Neuronal stem cell (in vitro differentiated cells): ENCODE measurements at regions not wholly inside any gene's neighbourhood (a gene's known extent, or its start where the extent isn't known, plus 50 kb on each side); places are given as distances from the start of the nearest gene placed in this dataset.
A peak's percentile ranks its signal among the peaks of the same experiment; 100 is the strongest.

ENCODE experiments used
- DNase-seq: peaks from one replicate; pipeline ENCODE4 v3.0.0-alpha.2; 2013; ENCODE audit warnings: low spot score
- H2AFZ ChIP-seq: one replicate; pipeline ENCODE4 v1.6.1; 2013; ENCODE audit warnings: mild to moderate bottlenecking, low read length, inconsistent platforms
- H2AK5ac ChIP-seq: 2 replicates; pipeline ENCODE4 v1.6.1; 2013; ENCODE audit warnings: low read depth, mild to moderate bottlenecking, inconsistent platforms, low read length, moderate library complexity, mixed read lengths
- H2BK120ac ChIP-seq: 2 replicates; pipeline ENCODE4 v1.6.1; 2013; ENCODE audit warnings: low read depth, mild to moderate bottlenecking, inconsistent platforms, low read length, moderate library complexity, mixed read lengths
- H2BK12ac ChIP-seq: one replicate; pipeline ENCODE4 v1.6.1; 2013; ENCODE audit warnings: low read length, inconsistent platforms
- H2BK15ac ChIP-seq: 2 replicates; pipeline ENCODE4 v1.6.1; 2013; ENCODE audit warnings: mild to moderate bottlenecking, low read length, inconsistent platforms, mixed read lengths
- H2BK5ac ChIP-seq: one replicate; pipeline ENCODE4 v1.6.1; 2013; ENCODE audit warnings: inconsistent platforms, mild to moderate bottlenecking, low read length, moderate library complexity
- H3K14ac ChIP-seq: one replicate; pipeline ENCODE4 v1.6.1; 2013; ENCODE audit warnings: low read length, inconsistent platforms
- H3K18ac ChIP-seq: 2 replicates; pipeline ENCODE4 v1.6.1; 2013; ENCODE audit warnings: low read length, inconsistent platforms
- H3K23ac ChIP-seq: 2 replicates; pipeline ENCODE4 v1.6.1; 2013; ENCODE audit warnings: low read depth, mild to moderate bottlenecking, mixed read lengths, low read length, inconsistent platforms; ENCODE audit not compliant: poor library complexity
- H3K27ac ChIP-seq: replicated peaks from 3 replicates; pipeline ENCODE4 v1.5.1; 2013; ENCODE audit warnings: low read length, inconsistent platforms
- H3K27me3 ChIP-seq, 3 experiments: 2 replicates each; pipeline ENCODE4 v1.6.1; 2013; ENCODE audit warnings: low read length in 3 of 3, mild to moderate bottlenecking in 2 of 3, inconsistent platforms in 1 of 3, low read depth in 1 of 3, mixed read lengths in 1 of 3, moderate library complexity in 1 of 3; ENCODE audit not compliant: control insufficient read depth in 3 of 3, insufficient read depth in 3 of 3
- H3K36me3 ChIP-seq, 2 donors: replicated peaks in 1 of 2; 2 replicates each; pipeline ENCODE4 v1.6.1; 2013; ENCODE audit warnings: low read length in 2 of 2; ENCODE audit not compliant: control insufficient read depth in 2 of 2, insufficient read depth in 2 of 2
- H3K4ac ChIP-seq: 2 replicates; pipeline ENCODE4 v1.6.1; 2013; ENCODE audit warnings: inconsistent platforms, mild to moderate bottlenecking, low read length, moderate library complexity
- H3K4me1 ChIP-seq, 2 donors: 1 replicate in 1 of 2; 2 replicates in 1 of 2; pipeline ENCODE4 v1.6.1; 2013; ENCODE audit warnings: low read length in 2 of 2, low read depth in 1 of 2; ENCODE audit not compliant: control insufficient read depth in 2 of 2, insufficient read depth in 1 of 2
- H3K4me2 ChIP-seq: one replicate; pipeline ENCODE4 v1.6.1; 2013; ENCODE audit warnings: mild to moderate bottlenecking, low read length, inconsistent platforms; ENCODE audit not compliant: insufficient read depth, poor library complexity, severe bottlenecking
- H3K4me3 ChIP-seq, 2 donors: 2 replicates each; pipeline ENCODE4 v1.5.1; 2013; ENCODE audit warnings: low read length in 2 of 2, mild to moderate bottlenecking in 2 of 2, inconsistent platforms in 1 of 2, moderate library complexity in 1 of 2
- H3K79me1 ChIP-seq: one replicate; pipeline ENCODE4 v1.6.1; 2013; ENCODE audit warnings: low read depth, mild to moderate bottlenecking, inconsistent platforms, low read length, moderate library complexity
- H3K9ac ChIP-seq: one replicate; pipeline ENCODE4 v1.6.1; 2013; ENCODE audit warnings: mild to moderate bottlenecking, low read depth, low read length, inconsistent platforms; ENCODE audit not compliant: poor library complexity
- H3K9me3 ChIP-seq, 2 donors: replicated peaks in 1 of 2; 2 replicates each; pipeline versions ENCODE3 to v1.6.1; 2013; ENCODE audit warnings: low read length in 2 of 2, mild to moderate bottlenecking in 2 of 2, inconsistent platforms in 1 of 2, low read depth in 1 of 2, mixed read lengths in 1 of 2, moderate library complexity in 1 of 2; ENCODE audit not compliant: control insufficient read depth in 2 of 2, insufficient read depth in 1 of 2
- H4K8ac ChIP-seq: one replicate; pipeline ENCODE4 v1.6.1; 2013; ENCODE audit warnings: low read depth, mild to moderate bottlenecking, inconsistent platforms, low read length, moderate library complexity
- H4K91ac ChIP-seq: one replicate; pipeline ENCODE4 v1.6.1; 2013; ENCODE audit warnings: low read length, low read depth, mild to moderate bottlenecking, inconsistent platforms; ENCODE audit not compliant: poor library complexity
- WGBS, 2 donors: extraction: QIAGEN DNeasy Blood & Tissue Kit; methylation state at CpG; one replicate each; pipeline ENCODE4 v1.1.7; 2013; ENCODE audit warnings: missing lambda C conversion rate in 2 of 2, mixed read lengths in 1 of 2; ENCODE audit not compliant: insufficient read length in 2 of 2, insufficient replicate concordance in 1 of 2; ENCODE audit errors: extremely low coverage in 2 of 2; 5-methylcytosine and 5-hydroxymethylcytosine counted together

DNA sequence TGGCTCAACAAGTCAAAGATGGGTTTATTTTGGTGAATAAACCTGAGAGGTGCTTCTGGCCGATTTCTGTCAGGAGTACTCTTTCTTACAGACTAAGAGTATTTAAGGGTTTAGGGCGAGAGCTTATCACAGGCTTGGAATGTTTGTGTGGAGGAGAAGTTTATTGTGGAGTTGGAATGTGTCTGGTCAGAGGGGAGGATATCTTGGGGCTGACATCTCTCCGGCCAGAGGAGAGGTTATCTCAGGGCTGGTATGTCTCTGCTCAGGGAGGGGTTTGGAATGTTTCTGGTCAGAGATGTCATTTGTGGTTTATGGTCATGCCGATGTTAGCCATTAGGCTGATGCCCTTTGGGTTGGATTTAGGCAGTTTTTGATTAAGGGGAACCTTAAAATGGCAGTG is 236.4 kb upstream of the EEF2KMT start:
- Histone ChIP-seq H3K27me3 (peaks cover 0 to 3% (median 0%) of the 10 kb centered on the region in 3 experiments), H3K14ac (no peak overlapping the region), H3K79me1 (no peaks in the 10 kb centered on the region), H2AFZ (no peak overlapping the region), H4K8ac (no peak overlapping the region), H3K23ac (no peak overlapping the region), H3K18ac (no peak overlapping the region), H3K27ac (no peak overlapping the region), H3K4me1 (peaks cover 0 to 7% of the 10 kb centered on the region in 2 donors), H2BK12ac (no peak overlapping the region), H3K4me2 (no peak overlapping the region), H2BK5ac (no peak overlapping the region), H2BK15ac (no peak overlapping the region), H3K4ac (no peak overlapping the region), H3K36me3 (no peaks in the 10 kb centered on the region), H3K9ac (no peak overlapping the region), H2BK120ac (no peak overlapping the region), H3K9me3 (peaks cover 0 to 6% of the 10 kb centered on the region in 2 donors), H3K4me3 (no peak overlapping the region), H4K91ac (no peak overlapping the region), H2AK5ac (no peak overlapping the region)
- whole genome bisulfite sequencing, 2 donors, result no CpG with 5 or more reads among the region's 4 CpGs
- no peak for DNase-seq

DNA sequence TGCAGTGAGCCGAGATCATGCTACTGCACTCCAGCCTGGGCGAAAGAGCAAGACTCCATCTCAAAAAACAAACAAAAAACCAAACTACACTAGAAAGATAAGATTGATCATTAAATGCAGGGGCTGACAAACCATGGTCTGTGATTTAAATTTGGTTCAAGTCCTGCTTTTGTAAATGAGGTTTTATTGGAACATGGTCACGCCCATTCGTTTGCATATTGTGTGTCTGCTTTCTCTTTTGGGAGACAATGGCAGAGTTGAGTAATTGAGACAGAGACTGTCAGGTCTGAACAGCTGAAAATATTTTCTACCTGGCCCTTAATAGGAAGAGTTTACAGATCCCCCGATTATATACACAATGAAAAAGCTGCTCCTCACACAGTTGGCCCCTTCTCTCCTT is 235.5 kb upstream of the EEF2KMT start:
- WGBS, 2 donors, result no CpG with 5 or more reads among the region's 5 CpGs
- no peak overlapping the region for H3K4ac ChIP-seq

DNA sequence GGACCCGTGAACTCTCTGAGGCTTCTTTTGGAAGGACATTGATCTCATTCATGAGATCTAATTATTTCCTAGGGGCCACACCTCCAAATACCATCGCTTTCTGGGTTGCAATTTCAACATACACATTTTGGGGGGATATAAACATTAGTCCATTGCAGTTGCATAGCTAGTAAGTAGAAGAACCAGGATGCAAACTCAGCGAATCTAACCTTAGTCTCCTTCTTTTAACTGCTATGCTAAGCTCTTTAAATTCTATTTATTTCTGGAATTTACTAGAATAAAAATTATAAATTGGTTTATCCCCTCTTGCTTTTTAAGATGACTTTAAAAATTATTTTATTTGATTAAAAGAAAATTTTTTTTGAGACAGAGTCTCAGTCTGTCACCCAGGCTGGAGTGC is 232.5 kb upstream of the EEF2KMT start:
- no peak overlapping the region for H3K9ac ChIP-seq
- H4K91ac ChIP-seq, result no peak overlapping the region
- no peak overlapping the region for H2BK120ac ChIP-seq
- H2BK5ac ChIP-seq, result no peak overlapping the region
- no peak overlapping the region for H3K23ac ChIP-seq
- peaks cover 0 to 6% of the 10 kb centered on the region in 2 donors for H3K9me3 ChIP-seq
- H2AK5ac ChIP-seq, result no peak overlapping the region
- H4K8ac ChIP-seq, result no peak overlapping the region
- no peak overlapping the region for H2BK15ac ChIP-seq
- H3K4me1 ChIP-seq, result no peaks in the 10 kb centered on the region
- WGBS, 2 donors, result no CpG with 5 or more reads among the region's 3 CpGs
- H3K4me2 ChIP-seq, result no peak overlapping the region
- no peak overlapping the region for H3K14ac ChIP-seq
- H3K4ac ChIP-seq, result no peak overlapping the region
- DNase-seq, result no peak
- H3K36me3 ChIP-seq, result no peaks in the 10 kb centered on the region
- H3K27ac ChIP-seq, result no peak overlapping the region
- no peaks in the 10 kb centered on the region for H3K27me3 ChIP-seq
- no peaks in the 10 kb centered on the region for H3K79me1 ChIP-seq
- no peak overlapping the region for H2BK12ac ChIP-seq
- H3K4me3 ChIP-seq, result no peak overlapping the region
- no peak overlapping the region for H2AFZ ChIP-seq
- H3K18ac ChIP-seq, result no peak overlapping the region

More for the DNA sequence above, 235.5 kb upstream of the EEF2KMT start:
- Histone ChIP-seq H2BK12ac (no peak overlapping the region), H3K14ac (no peak overlapping the region), H3K23ac (no peak overlapping the region), H2BK120ac (no peak overlapping the region), H2BK15ac (no peak overlapping the region), H3K9ac (no peak overlapping the region), H2AFZ (no peak overlapping the region), H3K4me1 (peaks cover 0 to 7% of the 10 kb centered on the region in 2 donors), H3K27me3 (peaks cover 0 to 1% (median 0%) of the 10 kb centered on the region in 3 experiments), H3K27ac (no peak overlapping the region), H2AK5ac (no peak overlapping the region), H3K79me1 (no peaks in the 10 kb centered on the region), H4K91ac (no peak overlapping the region), H2BK5ac (no peak overlapping the region), H3K36me3 (no peaks in the 10 kb centered on the region), H3K4me3 (no peak overlapping the region), H4K8ac (no peak overlapping the region), H3K4me2 (no peak overlapping the region), H3K18ac (no peak overlapping the region), H3K9me3 (peaks cover 0 to 6% of the 10 kb centered on the region in 2 donors)
- DNase-seq, result no peak

DNA sequence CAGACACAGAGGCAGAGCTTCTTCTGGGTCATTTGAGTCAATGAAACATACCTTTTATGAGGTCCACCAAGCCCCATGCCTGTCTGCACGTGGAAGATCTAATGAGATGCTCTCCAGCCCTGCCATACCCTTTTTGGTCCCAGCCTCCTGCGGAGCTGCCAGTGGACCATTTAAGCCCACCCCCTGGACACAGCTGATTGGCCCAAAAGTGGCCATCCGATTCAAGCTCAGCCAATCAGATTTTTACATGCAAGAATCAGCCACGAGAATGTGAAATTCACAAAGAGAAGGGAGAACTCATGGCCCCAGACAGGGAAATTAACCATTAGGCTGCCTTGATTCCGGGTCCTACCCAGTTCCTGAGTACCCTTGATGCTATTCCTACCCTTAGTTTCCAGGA is 231.0 kb upstream of the EEF2KMT start:
- H3K79me1 ChIP-seq, result no peaks in the 10 kb centered on the region
- H3K9me3 ChIP-seq, result peaks cover 0 to 6% of the 10 kb centered on the region in 2 donors
- H4K8ac ChIP-seq, result no peak overlapping the region
- no peak overlapping the region for H3K4ac ChIP-seq
- H3K4me3 ChIP-seq, result no peak overlapping the region
- no peaks in the 10 kb centered on the region for H3K36me3 ChIP-seq
- H2AK5ac ChIP-seq, result no peak overlapping the region
- H2AFZ ChIP-seq, result peak overlapping the region; percentile 3
- H4K91ac ChIP-seq, result no peak overlapping the region
- H2BK12ac ChIP-seq, result no peak overlapping the region
- no peak overlapping the region for H2BK5ac ChIP-seq
- H3K27ac ChIP-seq, result no peak overlapping the region
- H3K9ac ChIP-seq, result no peak overlapping the region
- H3K27me3 ChIP-seq, result no peaks in the 10 kb centered on the region
- H2BK15ac ChIP-seq, result no peak overlapping the region
- H3K18ac ChIP-seq, result no peak overlapping the region
- no peak overlapping the region for H3K23ac ChIP-seq
- H3K4me2 ChIP-seq, result no peak overlapping the region
- no peak overlapping the region for H3K14ac ChIP-seq
- peaks cover 0 to 1% of the 10 kb centered on the region in 2 donors for H3K4me1 ChIP-seq
- DNase-seq, result no peak
- WGBS, 2 donors, result no CpG with 5 or more reads among the region's 5 CpGs
- no peak overlapping the region for H2BK120ac ChIP-seq
